ENCODE measurements at regions not wholly inside any gene's neighbourhood (a gene's known extent, or its start where the extent isn't known, plus 50 kb on each side); places are given as distances from the start of the nearest gene placed in this dataset.

- no peaks in the 10 kb centered on the region for H4K20me1 ChIP-seq (replicated peaks; ENCODE audit: insufficient read depth)
- no peaks in the 10 kb centered on the region for H3K79me2 ChIP-seq (replicated peaks; ENCODE audit: insufficient read depth)
- peaks cover 15% of the 10 kb centered on the region; the same call in 1 of the 2 replicates for H3K9me2 ChIP-seq (ENCODE audit: insufficient read depth)
- DNase-seq (ENCODE audit: low spot score) (no peak), ATAC-seq (no peak)
- H3K4me2 ChIP-seq = no peak overlapping the region
- no peak overlapping the region for H3K27ac ChIP-seq (ENCODE audit: low read depth)
- Mint-ChIP-seq H3K27ac (no peak overlapping the region), H3K36me3 (ENCODE audit: low read depth) (no peaks in the 10 kb centered on the region), H3K27me3 (ENCODE audit: insufficient read depth, low read depth, poor library complexity) (no peaks in the 10 kb centered on the region), H3K4me1 (no peaks in the 10 kb centered on the region), H3K9me3 (no peaks in the 10 kb centered on the region), H3K4me3 (no peak overlapping the region)
- H3K36me3 ChIP-seq (ENCODE audit: insufficient read depth) = no peaks in the 10 kb centered on the region
- no peak for TF ChIP-seq ZNF114 (CRISPR knock-in tag; IDR thresholded peaks at IDR 0.05)
- TF ChIP-seq NANOG (IDR thresholded peaks at IDR 0.05; ENCODE audit: borderline replicate concordance) = no peak
- no peak for TF ChIP-seq ETS1 (IDR thresholded peaks at IDR 0.05)
- TF ChIP-seq STAT1 (IDR thresholded peaks at IDR 0.05; ENCODE audit: unreplicated experiment) = no peak
- TF ChIP-seq JUNB (IDR thresholded peaks at IDR 0.05; ENCODE audit: unreplicated experiment) = no peak
- no peak for TF ChIP-seq CREB1 (CRISPR knock-in tag; IDR thresholded peaks at IDR 0.05; ENCODE audit: low read depth)
- no peak for TF ChIP-seq ZNF331 (CRISPR knock-in tag; IDR thresholded peaks at IDR 0.05; ENCODE audit: low read depth)
- TF ChIP-seq ZNF462 (CRISPR knock-in tag; IDR thresholded peaks at IDR 0.05) = no peak
- H3F3A ChIP-seq (replicated peaks; ENCODE audit: low read depth) = no peaks in the 10 kb centered on the region
- H3K4me1 ChIP-seq (ENCODE audit: insufficient read depth) = no peaks in the 10 kb centered on the region
- peak overlapping the region; percentile 67 for H2AFZ ChIP-seq
- H3K27me3 ChIP-seq (ENCODE audit: insufficient read depth) = no peaks in the 10 kb centered on the region
- H3K4me3 ChIP-seq = no peak overlapping the region
These were observed 217.8 kb downstream of the CHD9NB start for GRCh38 chr16:52834736-52835465.

All from GM23338 (cell line).